SK-N-SH (cell line): ENCODE measurements at regions not wholly inside any gene's neighbourhood (a gene's known extent, or its start where the extent isn't known, plus 50 kb on each side); places are given as distances from the start of the nearest gene placed in this dataset.

ENCODE experiments used
- CTCF ChIA-PET: fragments of 300-600, 350-600 bp; formaldehyde crosslinking; extraction: SDS; loops from one replicate; lab custom pipeline; 2021; lab: Yijun Ruan, JAX
- POLR2A ChIA-PET: fragments of 350-600 bp; sonication (Branson Sonifier 250); formaldehyde crosslinking; extraction: SDS; loops from one replicate; lab custom pipeline; 2020; ENCODE audit warnings: antibody characterized with exemption, inconsistent platforms; lab: Yijun Ruan, JAX
- DNase-seq: peaks from one replicate; pipeline ENCODE4 v3.0.0; 2012
- H2AFZ ChIP-seq: fragments of 200-600 bp; sonication (generic); 2 replicates; pipeline ENCODE4 v1.8.1; 2016; ENCODE audit warnings: antibody characterized with exemption, mild to moderate bottlenecking, low read depth
- H3F3A ChIP-seq: fragments of 200-600 bp; sonication (generic); replicated peaks from 2 replicates; pipeline ENCODE3; 2016; ENCODE audit warnings: antibody characterized with exemption, mild to moderate bottlenecking; ENCODE audit not compliant: insufficient read depth
- H3K27ac ChIP-seq, 2 experiments: fragments of 200-500 bp in 1 of 2; fragments of 200-600 bp in 1 of 2; sonication (Bioruptor generic) in 1 of 2; sonication (generic), shearing (Covaris generic) in 1 of 2; 2 replicates each; pipeline versions ENCODE4 v1.5.1 to v1.6.1; 2014 to 2016; ENCODE audit warnings: low read depth in 2 of 2, inconsistent platforms in 1 of 2, low read length in 1 of 2, mild to moderate bottlenecking in 1 of 2, mixed read lengths in 1 of 2
- H3K27me3 ChIP-seq: fragments of 200-600 bp; sonication (generic), shearing (Covaris generic); 2 replicates; pipeline ENCODE4 v1.6.1; 2016; ENCODE audit warnings: mixed run types; ENCODE audit not compliant: insufficient read depth
- H3K36me3 ChIP-seq, 2 experiments: fragments of 200-500 bp in 1 of 2; fragments of 200-600 bp in 1 of 2; sonication (Bioruptor generic) in 1 of 2; sonication (generic) in 1 of 2; replicated peaks in 1 of 2; 2 replicates each; pipeline versions ENCODE3 to v1.5.1; 2014 to 2016; ENCODE audit warnings: low read length in 1 of 2, mild to moderate bottlenecking in 1 of 2; ENCODE audit not compliant: insufficient read depth in 2 of 2, control insufficient read depth in 1 of 2
- H3K4me1 ChIP-seq, 2 experiments: fragments of 200-500 bp in 1 of 2; fragments of 200-600 bp in 1 of 2; sonication (Bioruptor generic) in 1 of 2; sonication (generic), shearing (Covaris generic) in 1 of 2; 2 replicates each; pipeline versions ENCODE4 v1.5.1 to v1.6.1; 2014 to 2016; ENCODE audit warnings: low read depth in 1 of 2, low read length in 1 of 2, mixed run types in 1 of 2; ENCODE audit not compliant: insufficient read depth in 2 of 2, control insufficient read depth in 1 of 2
- H3K4me2 ChIP-seq: fragments of 200-600 bp; sonication (generic), shearing (Covaris generic); 2 replicates; pipeline ENCODE4 v1.6.1; 2017; ENCODE audit warnings: mixed run types
- H3K4me3 ChIP-seq, 2 experiments: fragments of 200-500 bp in 1 of 2; fragments of 200-600 bp in 1 of 2; sonication (Bioruptor generic) in 1 of 2; sonication (generic), shearing (Covaris generic) in 1 of 2; 2 replicates each; pipeline versions ENCODE4 v1.5.1 to v1.8.1; 2014 to 2016; ENCODE audit warnings: low read depth in 2 of 2, inconsistent platforms in 1 of 2, low read length in 1 of 2, mild to moderate bottlenecking in 1 of 2, mixed read lengths in 1 of 2, moderate library complexity in 1 of 2
- H3K79me2 ChIP-seq: fragments of 200-600 bp; sonication (generic); 2 replicates; pipeline ENCODE4 v1.8.1; 2017; ENCODE audit warnings: mild to moderate bottlenecking; ENCODE audit not compliant: insufficient read depth
- H3K9ac ChIP-seq: fragments of 200-600 bp; sonication (generic); 2 replicates; pipeline ENCODE4 v1.6.1; 2017; ENCODE audit warnings: mixed run types
- H3K9me2 ChIP-seq: fragments of 200-600 bp; sonication (generic); 2 replicates; pipeline ENCODE4 v1.6.1; 2017; ENCODE audit warnings: mixed run types
- H3K9me3 ChIP-seq: fragments of 200-600 bp; sonication (generic); 2 replicates; pipeline ENCODE4 v1.6.1; 2017; ENCODE audit warnings: mixed run types, mild to moderate bottlenecking, moderate library complexity
- H4K20me1 ChIP-seq: fragments of 200-600 bp; sonication (generic); 2 replicates; pipeline ENCODE4 v1.6.1; 2017; ENCODE audit warnings: mild to moderate bottlenecking, mixed run types; ENCODE audit not compliant: insufficient read depth
- CTCF ChIP-seq: fragments of 200-600 bp; sonication (generic); IDR thresholded peaks from 2 replicates; pipeline ENCODE4 v1.6.1; 2017; ENCODE audit warnings: antibody characterized with exemption, mild to moderate bottlenecking, moderate library complexity
- GATA2 ChIP-seq: sonication (generic); formaldehyde crosslinking; IDR thresholded peaks from 2 replicates; pipeline ENCODE4 v1.5.0; 2020; ENCODE audit warnings: mild to moderate bottlenecking, missing genetic modification reagents
- NRF1 ChIP-seq: IDR thresholded peaks from 2 replicates; pipeline ENCODE4 v1.6.1; 2012; ENCODE audit warnings: low read depth, mild to moderate bottlenecking, low read length
- POLR2AphosphoS5 ChIP-seq: IDR thresholded peaks from 2 replicates; pipeline ENCODE4 v1.6.1; 2012; ENCODE audit warnings: low read depth, low read length
- RFX5 ChIP-seq: IDR thresholded peaks from 2 replicates; pipeline ENCODE4 v1.6.1; 2012; ENCODE audit warnings: mild to moderate bottlenecking, improper control_type of control experiment, low read length
- RXRA ChIP-seq: IDR thresholded peaks from 2 replicates; pipeline ENCODE4 v1.4.0; 2012; ENCODE audit warnings: low read depth, mild to moderate bottlenecking, borderline replicate concordance
- TAF1 ChIP-seq: IDR thresholded peaks from 2 replicates; pipeline ENCODE4 v1.6.1; 2012; ENCODE audit warnings: low read depth, mild to moderate bottlenecking, low read length, moderate library complexity, borderline replicate concordance
- TEAD4 ChIP-seq: IDR thresholded peaks from 2 replicates; pipeline ENCODE4 v1.4.0; 2012; ENCODE audit warnings: mild to moderate bottlenecking, borderline replicate concordance; ENCODE audit not compliant: insufficient read depth
- USF2 ChIP-seq: fragments of 150-350 bp; IDR thresholded peaks from 2 replicates; pipeline ENCODE4 v1.6.1; 2017; ENCODE audit warnings: antibody characterized with exemption, low read length, low read depth, borderline replicate concordance
- ZBTB33 ChIP-seq: IDR thresholded peaks from 2 replicates; pipeline ENCODE4 v1.4.0; 2012; ENCODE audit warnings: low read depth, borderline replicate concordance
- WGBS: methylation state at CpG from one replicate; pipeline ENCODE4 v1.1.6; 2017; ENCODE audit warnings: low lambda C conversion rate; 5-methylcytosine and 5-hydroxymethylcytosine counted together

GRCh38 chr11:15489281-15489680, 374.6 kb downstream of the INSC start:
- no peaks in the 10 kb centered on the region for H3K36me3 ChIP-seq
- TF ChIP-seq RFX5 (no peak), RXRA (no peak), NRF1 (no peak), ZBTB33 (no peak), TEAD4 (no peak), CTCF (no peak)
- TF ChIP-seq, all 33 proteins: peak for 0
- Histone ChIP-seq H3K4me3 (no peak overlapping the region), H3K4me2 (no peak overlapping the region), H3K79me2 (no peaks in the 10 kb centered on the region), H2AFZ (no peak overlapping the region), H3K4me1 (peaks cover 0 to 6% of the 10 kb centered on the region in 2 experiments; a peak in 2 of 4 replicates), H3K9me3 (no peaks in the 10 kb centered on the region), H3K27me3 (no peaks in the 10 kb centered on the region), H3K27ac (no peak overlapping the region), H4K20me1 (no peaks in the 10 kb centered on the region), H3F3A (no peaks in the 10 kb centered on the region), H3K9ac (no peak overlapping the region), H3K9me2 (no peaks in the 10 kb centered on the region)
- no peak for DNase-seq
- ChIA-PET CTCF (interaction anchor here (0.9 kb wide), 1 partner anchor 91 kb away, joined by 3 read pairs; no protein-coding TSS in a partner anchor), POLR2A (no interaction called here)

GRCh38 chr11:15490535-15490934, 375.8 kb downstream of the INSC start:
- Histone ChIP-seq H3K9me3 (no peaks in the 10 kb centered on the region), H3K27me3 (no peaks in the 10 kb centered on the region), H3K36me3 (no peaks in the 10 kb centered on the region), H4K20me1 (no peaks in the 10 kb centered on the region), H3K79me2 (no peaks in the 10 kb centered on the region), H3K9ac (no peak overlapping the region), H3K4me3 (no peak overlapping the region), H3K9me2 (no peaks in the 10 kb centered on the region), H3K4me1 (peaks cover 0 to 6% of the 10 kb centered on the region in 2 experiments; a peak in 2 of 4 replicates), H3F3A (no peaks in the 10 kb centered on the region), H2AFZ (no peak overlapping the region), H3K4me2 (no peak overlapping the region), H3K27ac (no peak overlapping the region)
- 9% methylated on average over 1 of the region's 1 CpG for WGBS
- ChIA-PET POLR2A (no interaction called here), CTCF (no interaction called here)
- no peak for TF ChIP-seq GATA2 (CRISPR knock-in tag)
- no peak for TF ChIP-seq POLR2AphosphoS5
- no peak for TF ChIP-seq RFX5
- no peak for TF ChIP-seq TAF1
- TF ChIP-seq USF2: no peak
- DNase-seq: no peak
